NCI-H1417 treated with DMSO at 0.1 percent for 48 hours (cell line): ENCODE measurements at regions not wholly inside any gene's neighbourhood (a gene's known extent, or its start where the extent isn't known, plus 50 kb on each side); places are given as distances from the start of the nearest gene placed in this dataset.
"Not testable (repeated sequence)": the region's sequence is repeated elsewhere in the genome, so short reads cannot be mapped to it uniquely, and the experiment has no call there.

Experiments
- DNase-seq: peaks from one replicate; lab custom pipeline; 2025; lab: John Stamatoyannopoulos, UW

GRCh38 chr2:8606649-8607550, 75.0 kb upstream of the ID2 start:
- no peak for DNase-seq

- no peak for DNase-seq
These were observed 74.2 kb upstream of the ID2 start for GRCh38 chr2:8607606-8608005.

GRCh38 chr2:8608411-8608954, 73.4 kb upstream of the ID2 start:
- no peak for DNase-seq

- no peak for DNase-seq
These were observed 72.5 kb upstream of the ID2 start for GRCh38 chr2:8609357-8609811.

- DNase-seq, result not testable (repeated sequence)
These were observed 71.1 kb upstream of the ID2 start for GRCh38 chr2:8610775-8611174.

- no peak for DNase-seq
These were observed 70.6 kb upstream of the ID2 start for GRCh38 chr2:8611246-8611645.

GRCh38 chr2:8611700-8612099, 70.2 kb upstream of the ID2 start:
- no peak for DNase-seq

GRCh38 chr2:8612734-8613179, 69.1 kb upstream of the ID2 start:
- DNase-seq, result no peak

- not testable (repeated sequence) for DNase-seq
These were observed 68.5 kb upstream of the ID2 start for GRCh38 chr2:8613207-8613999.

- no peak for DNase-seq
These were observed 67.2 kb upstream of the ID2 start for GRCh38 chr2:8614646-8615045.

GRCh38 chr2:8615252-8615575, 66.6 kb upstream of the ID2 start:
- DNase-seq, result no peak

- DNase-seq, result no peak
These were observed 66.1 kb upstream of the ID2 start for GRCh38 chr2:8615576-8616281.

GRCh38 chr2:8617048-8617447, 64.8 kb upstream of the ID2 start:
- no peak for DNase-seq

GRCh38 chr2:8617590-8617989, 64.3 kb upstream of the ID2 start:
- no peak for DNase-seq

GRCh38 chr2:8619071-8619470, 62.8 kb upstream of the ID2 start:
- no peak for DNase-seq

GRCh38 chr2:8620611-8621382, 61.1 kb upstream of the ID2 start:
- no peak for DNase-seq

- DNase-seq, result no peak
These were observed 59.5 kb upstream of the ID2 start for GRCh38 chr2:8622199-8622911.

GRCh38 chr2:8622924-8623465, 58.9 kb upstream of the ID2 start:
- no peak for DNase-seq

GRCh38 chr2:8623576-8623957, 58.3 kb upstream of the ID2 start:
- no peak for DNase-seq

GRCh38 chr2:8623958-8624591, 57.8 kb upstream of the ID2 start:
- DNase-seq, result no peak
